NT2/D1 (cell line): ENCODE measurements at regions not wholly inside any gene's neighbourhood (a gene's known extent, or its start where the extent isn't known, plus 50 kb on each side); places are given as distances from the start of the nearest gene placed in this dataset.

Source experiments
- DNase-seq: peaks from one replicate; pipeline ENCODE4 v3.0.0-alpha.2; 2011; ENCODE audit warnings: low read depth, low spot score
- H3K27me3 ChIP-seq: 2 replicates; pipeline ENCODE4 v1.6.0; 2011; ENCODE audit warnings: mild to moderate bottlenecking; ENCODE audit not compliant: insufficient read length, insufficient read depth
- H3K36me3 ChIP-seq: 2 replicates; pipeline ENCODE4 v1.6.1; 2011; ENCODE audit warnings: mild to moderate bottlenecking, low read length, mixed read lengths; ENCODE audit not compliant: insufficient read depth, insufficient read length
- H3K4me1 ChIP-seq: 2 replicates; pipeline ENCODE4 v1.5.1; 2011; ENCODE audit not compliant: insufficient read depth, insufficient read length
- H3K4me3 ChIP-seq: 2 replicates; pipeline ENCODE4 v1.5.1; 2011; ENCODE audit warnings: low read depth; ENCODE audit not compliant: insufficient read length
- H3K9ac ChIP-seq: 2 replicates; pipeline ENCODE4 v1.6.0; 2011; ENCODE audit warnings: low read depth; ENCODE audit not compliant: insufficient read length
- H3K9me3 ChIP-seq: 2 replicates; pipeline ENCODE4 v1.5.1; 2011; ENCODE audit warnings: mild to moderate bottlenecking, low read length; ENCODE audit not compliant: insufficient read depth
- SUZ12 ChIP-seq: IDR thresholded peaks from 2 replicates; pipeline ENCODE4 v1.6.1; 2011; ENCODE audit not compliant: insufficient read length, insufficient read depth; ENCODE audit errors: extremely low read depth
- YY1 ChIP-seq: IDR thresholded peaks from 2 replicates; pipeline ENCODE4 v1.6.1; 2011; ENCODE audit not compliant: insufficient read length, insufficient read depth
- ZNF274 ChIP-seq: IDR thresholded peaks from 2 replicates; pipeline ENCODE4 v1.6.1; 2011; ENCODE audit warnings: mild to moderate bottlenecking, low read depth, low read length

- Histone ChIP-seq H3K9me3 (no peaks in the 10 kb centered on the region), H3K4me1 (no peaks in the 10 kb centered on the region), H3K27me3 (no peaks in the 10 kb centered on the region), H3K36me3 (no peaks in the 10 kb centered on the region), H3K9ac (no peak overlapping the region), H3K4me3 (no peak overlapping the region)
- no peak for DNase-seq
- TF ChIP-seq ZNF274 (no peak), YY1 (no peak), SUZ12 (no peak)
Observed at GRCh38 chr12:42643881-42644579, 54.5 kb upstream of the PRICKLE1 start.

- Histone ChIP-seq H3K9ac (no peak overlapping the region), H3K4me3 (no peak overlapping the region), H3K36me3 (no peaks in the 10 kb centered on the region), H3K27me3 (no peaks in the 10 kb centered on the region), H3K4me1 (no peaks in the 10 kb centered on the region), H3K9me3 (no peaks in the 10 kb centered on the region)
- TF ChIP-seq ZNF274 (no peak), SUZ12 (no peak), YY1 (no peak)
- no peak for DNase-seq
Observed at GRCh38 chr12:42641221-42641885, 51.8 kb upstream of the PRICKLE1 start.

DNA sequence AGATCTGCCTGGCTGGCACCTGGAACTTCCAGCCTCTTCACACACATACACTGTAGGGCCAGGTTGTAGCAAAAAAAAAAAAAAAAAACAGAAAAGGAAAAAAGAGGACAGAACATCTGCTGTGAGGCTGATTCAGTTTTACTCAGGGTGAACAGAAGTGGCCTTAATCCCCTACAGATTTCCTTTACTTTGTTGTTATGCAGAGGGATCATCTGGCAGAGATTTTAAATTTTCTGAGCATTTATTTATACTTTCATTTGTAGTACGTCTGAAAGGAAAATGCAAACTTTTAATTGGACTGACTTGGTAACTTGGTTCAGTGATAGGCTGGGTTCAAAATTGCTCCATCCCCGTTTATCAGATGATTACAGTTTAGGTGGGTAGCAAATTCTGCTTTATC, 50.8 kb upstream of the PRICKLE1 start:
- Histone ChIP-seq H3K36me3 (no peaks in the 10 kb centered on the region), H3K27me3 (no peaks in the 10 kb centered on the region), H3K4me3 (no peak overlapping the region), H3K4me1 (no peaks in the 10 kb centered on the region), H3K9ac (no peak overlapping the region), H3K9me3 (no peaks in the 10 kb centered on the region)
- DNase-seq = no peak
- no peak for TF ChIP-seq ZNF274
- no peak for TF ChIP-seq YY1
- no peak for TF ChIP-seq SUZ12

- DNase-seq = no peak
- H3K4me1 ChIP-seq = no peaks in the 10 kb centered on the region
- TF ChIP-seq YY1 (no peak), ZNF274 (no peak), SUZ12 (no peak)
Observed at GRCh38 chr12:42639556-42639955, 50.0 kb upstream of the PRICKLE1 start.

More at GRCh38 chr12:42639556-42639955, 50.0 kb upstream of the PRICKLE1 start:
- Histone ChIP-seq H3K36me3 (no peaks in the 10 kb centered on the region), H3K27me3 (no peaks in the 10 kb centered on the region), H3K9ac (no peak overlapping the region), H3K4me3 (no peak overlapping the region), H3K9me3 (no peaks in the 10 kb centered on the region)
